GM18909 (cell line): ENCODE measurements at regions not wholly inside any gene's neighbourhood (a gene's known extent, or its start where the extent isn't known, plus 50 kb on each side); places are given as distances from the start of the nearest gene placed in this dataset.

Experiments
- ATAC-seq: cut with Tn5 transposase; IDR thresholded peaks from one replicate; pipeline ENCODE4 v1.9.1; 2021; ENCODE audit warnings: mild to moderate bottlenecking; ENCODE audit not compliant: unreplicated experiment, poor library complexity

DNA sequence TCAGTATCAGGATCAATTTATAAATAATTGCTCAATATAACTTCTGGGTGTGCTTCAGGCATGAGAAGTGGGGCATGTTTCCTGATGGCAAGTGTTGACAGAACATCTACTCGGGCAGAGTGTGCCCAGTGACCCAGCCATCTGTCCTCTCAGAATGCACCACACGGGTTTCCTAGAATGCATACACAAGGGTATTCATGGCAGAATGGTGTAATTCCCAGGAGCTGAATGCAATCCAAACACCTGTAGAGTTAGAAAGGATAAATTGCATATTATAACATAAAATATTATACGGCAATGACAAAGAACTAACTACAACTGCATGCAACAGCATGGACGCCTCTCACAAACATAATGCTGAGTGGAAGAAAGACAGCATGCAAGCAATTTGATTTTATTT is 391.9 kb downstream of the SIPA1L2 start:
- no peak for ATAC-seq

DNA sequence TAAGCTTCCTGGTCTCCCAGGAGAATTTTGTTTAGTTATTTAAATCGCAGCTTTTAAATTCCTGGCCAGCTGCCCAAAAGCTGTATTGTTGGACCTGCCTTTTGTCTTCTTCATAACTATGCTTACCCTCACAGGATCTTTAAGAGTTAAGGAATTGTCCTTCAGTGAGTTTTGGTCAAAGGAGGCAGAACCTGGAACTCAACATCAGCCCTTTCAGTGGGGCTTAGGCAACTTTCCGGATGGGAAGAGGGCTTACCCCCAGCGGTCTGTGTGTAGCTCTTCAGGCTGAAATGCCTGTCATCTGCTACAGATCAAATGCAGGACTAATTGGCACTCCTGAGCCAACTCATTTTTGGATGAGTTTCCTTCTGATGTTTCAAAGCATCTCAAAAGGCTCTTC is 402.6 kb downstream of the SIPA1L2 start:
- no peak for ATAC-seq

DNA sequence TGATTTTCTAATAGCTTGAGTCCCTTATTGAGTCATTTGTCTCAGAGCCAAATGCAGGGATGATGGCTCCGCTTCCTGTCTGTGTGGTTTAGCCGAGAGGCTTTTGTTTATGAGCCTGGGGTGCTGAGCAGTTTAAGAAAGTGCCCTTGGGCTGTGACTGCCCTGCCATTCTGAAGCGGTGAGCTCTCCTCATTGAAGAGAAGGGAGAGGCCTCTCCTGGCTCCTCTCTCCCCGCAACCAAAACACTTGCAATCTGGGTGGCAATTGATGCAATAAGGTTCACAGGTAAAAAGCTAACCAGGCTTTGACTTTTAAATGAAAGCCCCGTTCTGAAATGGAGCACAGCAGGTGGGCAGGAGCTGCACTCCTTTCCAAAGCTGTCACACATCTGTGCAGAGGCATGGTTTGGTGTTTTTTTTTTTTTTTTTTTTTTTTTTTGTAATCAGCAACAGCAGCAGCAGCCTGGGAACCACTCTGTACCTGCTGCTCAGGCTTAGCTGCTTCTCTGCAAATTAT is 403.7 kb downstream of the SIPA1L2 start:
- ATAC-seq = peak; percentile 55

DNA sequence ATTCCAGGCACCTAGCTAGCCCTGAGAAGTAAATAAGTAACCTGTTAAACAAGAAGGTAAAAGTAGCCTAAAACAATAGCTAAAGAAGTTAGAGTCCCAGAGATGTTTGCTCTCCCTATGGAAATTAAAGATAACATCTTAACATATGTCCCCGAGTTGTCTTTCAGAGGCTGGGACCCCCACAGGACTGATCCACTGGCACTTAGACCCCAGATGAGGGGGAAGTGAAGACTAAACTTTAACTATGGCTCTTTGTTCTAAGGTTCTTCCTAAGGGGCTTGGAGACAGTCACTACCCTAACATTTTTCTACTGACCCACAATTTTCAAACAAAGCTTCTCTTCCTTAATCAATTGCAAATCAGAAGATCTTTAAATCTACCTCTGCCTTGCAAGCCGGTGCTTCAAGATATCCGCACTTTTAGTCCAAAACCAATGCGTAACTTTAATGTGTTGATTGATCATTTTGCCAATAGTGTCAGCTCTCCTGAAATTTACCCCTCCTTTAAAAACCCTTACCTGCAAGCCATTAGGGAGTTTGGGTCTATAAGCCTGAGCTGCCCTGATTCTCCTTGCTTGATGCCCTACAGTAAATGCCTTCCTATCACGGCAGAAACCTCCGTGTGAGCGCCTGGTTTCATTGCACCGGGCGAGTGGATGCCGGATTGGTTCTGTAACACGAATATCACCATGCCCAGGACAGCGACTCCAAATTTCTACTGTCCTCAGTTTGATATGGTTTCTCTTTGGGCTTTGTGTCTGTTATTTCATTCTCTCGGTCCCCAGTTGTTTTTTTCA is 404.4 kb downstream of the SIPA1L2 start:
- ATAC-seq = no peak

DNA sequence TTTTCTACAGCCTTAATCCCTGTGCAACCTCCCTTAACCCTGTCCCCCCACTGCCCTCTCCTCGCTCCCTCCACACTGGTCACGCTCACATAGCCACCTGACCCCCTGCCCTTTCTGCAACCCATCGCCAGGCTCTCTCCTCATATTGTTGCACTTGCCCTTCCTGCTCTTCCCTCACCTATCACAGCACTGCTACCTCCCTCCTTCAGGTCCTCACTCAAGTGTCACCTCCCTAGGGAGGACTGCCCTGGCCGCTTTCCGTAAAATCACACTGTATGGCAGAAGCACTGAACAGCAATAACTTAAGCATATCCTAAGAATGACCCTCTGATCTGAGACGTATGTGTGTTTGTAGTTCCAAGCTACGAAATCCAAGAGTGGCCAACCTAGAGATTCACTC is 406.0 kb downstream of the SIPA1L2 start:
- ATAC-seq = no peak

DNA sequence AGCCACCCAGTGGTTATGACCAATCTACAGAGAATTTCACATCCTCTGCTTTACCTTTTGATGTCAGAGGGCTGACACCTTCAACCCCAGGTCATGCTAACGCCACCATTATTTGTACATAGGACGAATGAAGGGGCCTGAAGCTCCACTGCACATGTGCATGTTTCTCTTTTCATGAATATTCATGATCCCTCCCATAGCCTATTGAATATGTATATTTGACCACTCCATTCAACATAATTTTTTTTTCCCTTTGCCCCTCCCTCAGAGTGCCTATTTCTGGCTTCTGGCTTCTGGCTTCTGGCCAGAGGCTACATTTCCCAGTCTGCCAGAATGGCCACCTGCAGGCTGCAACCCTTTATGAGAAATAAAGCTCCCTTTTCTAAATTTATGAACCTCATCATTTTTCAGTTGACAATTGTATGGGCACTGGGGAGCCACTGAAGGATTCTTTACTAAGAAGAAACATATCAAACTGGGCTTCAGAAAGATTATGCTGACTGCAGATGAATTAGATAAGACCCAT is 406.7 kb downstream of the SIPA1L2 start:
- ATAC-seq = no peak

DNA sequence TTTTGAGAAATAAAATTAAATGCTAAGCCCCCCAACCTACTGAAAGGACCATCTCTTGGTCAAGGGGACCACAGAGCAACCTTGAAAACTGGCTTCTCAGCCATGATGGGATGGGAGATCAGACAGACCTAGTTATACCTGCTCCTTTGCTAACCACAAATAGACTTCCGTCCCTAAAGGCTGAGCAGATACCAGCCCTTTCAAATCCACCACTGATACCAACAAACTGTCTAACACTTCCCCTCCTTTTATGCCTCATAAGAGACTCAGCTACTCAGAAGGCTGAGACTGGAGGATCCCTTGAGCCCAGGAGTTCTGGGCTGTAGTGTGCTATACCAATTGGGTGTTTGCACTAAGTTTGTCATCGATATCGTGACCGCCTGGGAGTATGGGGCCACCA is 407.3 kb downstream of the SIPA1L2 start:
- ATAC-seq = no peak

DNA sequence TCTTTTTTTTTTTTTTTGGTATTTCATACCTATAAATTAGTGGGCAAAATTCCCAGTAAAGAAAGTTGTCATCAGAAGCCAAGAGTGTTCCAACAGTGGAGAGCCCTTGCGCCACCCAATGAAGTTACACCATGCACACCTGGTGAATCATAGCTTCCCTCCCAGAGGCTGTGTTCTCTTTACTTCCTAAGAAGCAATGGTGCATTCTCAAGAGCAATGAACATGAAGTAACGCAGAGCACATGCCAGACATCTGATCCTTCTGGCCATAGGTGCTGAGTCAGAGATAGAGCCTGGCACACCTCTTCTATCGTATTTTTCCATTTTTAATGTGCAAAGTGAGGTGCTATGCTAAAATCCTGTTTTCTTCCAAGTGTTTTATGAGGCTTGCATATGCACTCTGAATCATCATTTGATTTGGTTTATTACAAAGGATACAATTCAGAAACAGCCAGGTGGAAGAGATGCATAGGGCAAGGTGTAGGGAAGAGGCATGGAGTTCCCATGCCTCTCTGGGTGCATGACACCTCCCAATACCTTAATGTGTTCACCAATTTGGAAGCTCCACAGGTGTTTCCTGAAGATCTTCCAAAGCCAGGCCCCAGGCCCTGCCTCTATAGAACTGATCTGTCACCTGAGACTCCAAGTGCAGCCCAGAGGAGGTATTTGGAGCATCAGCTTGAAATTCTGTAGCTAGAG is 408.0 kb downstream of the SIPA1L2 start:
- no peak for ATAC-seq

DNA sequence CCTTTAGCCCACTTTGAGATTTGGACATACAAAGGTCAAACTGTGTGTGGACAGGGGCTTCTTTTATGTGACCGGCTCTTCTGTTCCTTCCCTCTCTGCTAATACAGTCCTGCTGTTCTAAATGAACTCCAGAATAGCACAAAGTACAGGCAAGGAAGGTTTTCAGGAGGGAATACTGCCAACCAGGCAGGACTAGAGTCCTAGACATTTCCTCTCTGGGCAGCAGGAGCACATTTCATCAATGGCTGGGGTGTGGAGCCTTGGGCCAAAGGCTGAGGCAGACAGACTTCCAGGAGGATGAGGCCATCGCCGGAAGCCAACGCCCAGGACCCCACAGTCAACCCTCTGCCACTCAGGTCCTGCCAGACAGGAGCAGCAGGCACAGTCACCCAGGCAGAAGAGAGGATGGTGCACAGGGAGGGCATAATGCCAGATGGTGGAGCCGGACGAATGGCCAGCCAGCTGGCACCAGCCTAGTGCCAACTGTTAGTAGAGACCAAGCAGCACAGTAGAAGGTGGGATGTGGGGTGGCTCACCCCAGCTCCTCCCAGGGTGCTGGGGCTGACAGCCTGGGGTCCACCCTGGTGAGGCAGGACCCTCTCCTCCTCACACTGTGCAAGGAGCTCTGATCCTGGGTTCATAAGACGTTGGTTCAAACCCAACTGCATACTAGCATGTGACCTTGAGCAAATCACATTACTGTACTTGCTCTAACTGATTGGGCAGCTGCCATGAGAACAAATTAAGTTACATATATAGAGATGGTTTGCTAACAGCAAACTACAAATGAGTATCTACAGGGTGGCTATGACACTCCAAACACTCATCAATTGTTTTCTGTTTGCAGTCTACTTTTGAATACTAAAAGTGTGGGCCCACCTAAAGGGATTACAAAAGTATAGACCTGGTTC is 410.7 kb downstream of the SIPA1L2 start:
- no peak for ATAC-seq

DNA sequence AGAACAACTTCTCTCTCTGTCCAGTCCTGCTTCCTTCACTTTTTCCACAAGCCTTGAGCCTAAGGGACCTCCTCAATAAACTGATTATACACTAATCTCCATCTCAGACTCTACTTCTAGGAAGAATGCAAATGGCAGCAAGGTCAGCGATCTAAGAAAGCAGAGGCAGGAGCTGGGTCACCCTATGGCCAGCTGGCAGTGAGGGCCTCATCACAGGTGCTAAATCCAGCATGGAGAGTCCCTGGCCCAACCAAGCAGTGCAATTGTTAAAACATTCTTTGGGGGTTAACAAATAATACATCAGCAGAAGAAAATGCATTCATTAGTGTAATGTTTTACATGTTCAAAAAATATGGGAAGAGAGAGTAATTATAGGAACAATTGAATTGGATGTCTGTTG is 416.0 kb downstream of the SIPA1L2 start:
- no peak for ATAC-seq

DNA sequence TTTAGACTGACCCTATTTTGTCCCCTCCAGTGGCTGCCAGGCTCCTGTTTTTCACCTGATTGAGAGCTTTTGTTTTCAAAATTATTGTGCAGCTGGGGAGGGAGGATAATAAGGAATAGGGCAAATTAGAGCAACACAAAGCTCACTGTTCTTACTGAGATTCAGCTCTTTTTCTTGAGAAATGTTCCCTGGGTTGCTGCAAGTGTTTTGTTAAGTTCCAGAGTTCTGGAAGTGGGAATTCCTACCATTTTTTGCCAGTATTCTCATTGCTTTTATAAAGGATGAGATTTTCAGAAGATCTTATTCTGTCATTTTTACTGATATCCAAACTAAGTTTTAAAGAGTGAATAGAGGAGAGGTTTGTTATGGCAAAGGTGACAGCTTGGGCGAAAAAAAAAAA is 417.7 kb downstream of the SIPA1L2 start:
- no peak for ATAC-seq

DNA sequence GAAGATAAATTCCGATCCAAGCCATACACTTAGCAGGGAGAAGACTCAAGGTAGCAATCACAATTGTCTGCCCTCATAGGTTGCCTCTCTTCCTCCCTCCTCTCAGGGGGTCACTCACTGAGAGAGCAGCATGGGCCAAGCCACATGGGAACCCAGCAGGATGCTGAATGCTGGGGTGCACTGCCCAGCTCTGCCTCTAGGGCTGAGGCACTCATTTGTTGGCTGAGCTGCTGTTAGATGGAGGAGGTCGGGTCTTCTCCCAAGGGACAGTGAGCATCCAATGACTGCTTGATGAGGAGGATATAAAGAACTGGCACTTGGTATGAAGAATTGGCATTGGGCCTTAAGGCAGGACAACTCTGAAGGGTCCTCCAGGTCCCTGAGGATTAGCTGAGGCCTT is 418.8 kb downstream of the SIPA1L2 start:
- ATAC-seq = peak; percentile 58

DNA sequence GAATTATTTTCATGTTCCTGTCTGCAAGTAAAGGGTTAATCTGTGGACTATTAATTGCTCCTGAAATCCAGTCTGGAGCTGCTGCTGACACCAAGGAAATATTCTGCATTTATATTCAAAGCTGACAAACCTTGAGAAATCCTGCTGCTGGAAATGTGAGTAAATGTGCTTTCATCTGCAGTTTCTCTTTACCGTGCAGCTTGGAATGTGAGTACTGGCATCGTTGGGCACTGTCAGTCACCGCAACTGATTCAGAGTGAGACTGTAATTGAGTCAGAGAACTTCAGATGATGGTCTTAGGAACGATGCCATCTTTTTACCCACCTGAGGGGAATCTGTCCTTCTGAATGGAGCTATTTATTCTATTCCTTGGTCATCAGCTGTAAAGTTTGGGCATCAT is 420.6 kb downstream of the SIPA1L2 start:
- no peak for ATAC-seq

DNA sequence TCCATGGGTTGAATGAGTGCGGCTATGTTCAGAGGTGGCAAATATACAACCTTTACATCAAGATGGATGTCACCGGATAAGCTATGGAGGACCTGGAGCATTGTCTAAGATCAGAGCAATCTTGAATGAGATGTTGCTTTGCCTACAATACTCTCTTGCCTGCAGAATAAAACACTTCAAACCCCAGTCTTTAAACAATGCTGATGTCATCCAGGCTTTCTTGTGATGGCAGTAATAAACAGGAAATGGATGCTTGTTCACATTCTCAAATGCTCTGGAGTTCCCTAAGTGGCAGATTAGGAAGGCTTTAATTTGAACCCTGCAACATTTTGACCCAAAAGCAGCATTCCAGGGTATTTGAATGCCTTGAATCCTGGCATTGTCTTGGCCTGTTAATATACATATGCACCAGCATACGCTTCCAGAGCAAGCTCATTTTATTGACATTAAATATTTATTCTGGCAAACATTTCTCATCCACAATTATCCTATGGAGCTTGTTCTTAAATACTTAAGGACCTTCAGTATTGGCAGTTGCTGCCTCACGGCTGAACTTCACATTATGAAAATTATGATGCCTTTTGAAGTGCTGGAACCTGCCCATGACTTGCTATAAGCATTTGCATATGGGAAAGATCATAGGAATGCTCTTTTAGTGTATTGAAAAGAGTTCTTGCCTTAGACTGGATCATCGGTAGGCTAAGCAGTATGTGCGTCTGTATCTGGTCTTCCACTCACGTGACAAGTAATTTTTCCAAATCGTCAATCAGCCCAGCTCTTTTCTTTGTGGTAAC is 422.7 kb downstream of the SIPA1L2 start:
- ATAC-seq = no peak

DNA sequence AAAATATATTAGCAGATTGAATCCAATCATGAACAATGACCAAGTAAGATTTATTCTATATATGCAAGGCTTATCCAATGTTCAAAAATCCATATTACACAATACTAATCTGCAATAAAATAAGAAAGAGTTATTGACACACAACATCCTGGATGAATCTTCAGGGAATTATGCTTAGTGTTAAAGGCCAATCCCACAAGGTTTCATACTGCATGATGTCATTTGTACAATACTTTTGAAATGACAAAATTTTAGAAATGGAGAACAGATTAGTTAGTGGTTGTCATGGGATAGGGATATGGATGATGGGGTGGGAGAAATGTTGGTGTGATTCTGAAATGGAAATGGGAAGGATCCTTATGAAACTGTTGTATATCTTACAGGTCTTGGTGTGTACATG is 425.7 kb downstream of the SIPA1L2 start:
- ATAC-seq = no peak

DNA sequence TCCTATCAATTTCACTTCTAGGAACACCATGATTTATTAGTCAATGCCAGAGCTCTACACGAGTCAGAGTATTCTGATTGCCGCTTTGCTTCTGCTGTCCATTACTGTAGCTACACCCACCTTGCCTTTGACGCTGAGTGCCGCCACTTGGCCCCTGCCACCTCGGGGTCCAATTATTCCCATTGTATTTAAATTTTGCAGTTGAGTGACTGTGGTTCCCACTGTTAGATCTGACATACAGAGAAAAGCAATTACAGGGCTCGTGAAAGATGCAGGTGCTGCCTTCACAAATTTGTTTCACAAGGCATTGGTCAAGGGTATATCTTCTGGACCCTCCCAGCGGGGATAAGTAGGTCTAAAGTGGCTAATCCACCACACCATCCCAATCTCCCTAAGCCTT is 428.9 kb downstream of the SIPA1L2 start:
- no peak for ATAC-seq

DNA sequence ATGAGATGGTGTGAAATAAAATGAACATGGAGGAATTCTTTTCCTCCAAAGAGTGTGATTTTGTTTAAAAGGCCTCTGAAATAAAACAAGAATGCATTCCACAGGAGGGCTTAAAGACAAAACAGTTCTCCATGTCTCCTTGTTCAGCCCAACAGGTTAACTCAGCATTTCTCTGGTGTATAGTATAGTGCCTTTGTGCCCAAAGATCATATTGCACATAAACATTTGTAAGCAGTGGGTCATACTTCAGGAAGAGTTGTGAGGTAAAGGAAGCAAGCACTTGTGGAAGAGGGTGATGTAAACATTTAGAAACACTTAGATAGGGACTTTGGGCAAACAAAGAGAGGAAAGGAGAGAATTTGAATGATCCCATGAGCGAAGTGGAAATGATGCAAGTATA is 433.9 kb downstream of the SIPA1L2 start:
- no peak for ATAC-seq

DNA sequence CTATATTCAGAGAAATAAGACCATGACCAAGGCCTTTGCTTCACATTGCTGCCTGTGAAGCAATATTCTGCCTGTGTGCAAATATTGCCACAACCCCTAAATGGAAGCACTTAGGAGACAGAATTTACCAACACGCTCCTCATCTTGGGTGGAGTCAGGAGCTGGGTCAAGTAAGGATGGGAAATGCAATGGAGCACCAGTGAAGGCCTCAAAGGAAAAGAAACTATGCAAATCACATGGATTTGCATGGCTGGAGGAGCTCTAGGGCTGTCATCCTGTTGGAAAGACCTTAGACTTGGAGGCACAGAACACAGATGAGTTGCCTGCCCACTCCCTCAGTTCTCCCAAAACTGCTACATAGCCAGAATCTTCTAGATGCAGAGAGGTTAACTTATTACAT is 435.5 kb downstream of the SIPA1L2 start:
- no peak for ATAC-seq

DNA sequence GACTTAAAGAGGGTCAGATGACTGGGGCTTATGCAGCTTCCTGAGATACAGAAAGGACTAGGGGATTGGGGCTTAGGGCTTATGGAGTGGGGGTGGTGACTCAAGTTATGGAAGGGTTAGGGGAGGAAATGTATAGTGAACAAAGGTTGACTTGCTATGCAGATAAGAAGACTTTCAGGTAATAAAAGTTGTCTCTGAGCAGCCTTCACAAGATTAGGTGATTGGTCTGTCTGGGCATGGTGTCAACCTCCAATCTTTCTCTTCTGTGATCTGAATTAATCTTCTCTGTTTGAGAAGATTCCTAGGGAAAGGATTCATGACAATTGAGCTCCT is 436.5 kb downstream of the SIPA1L2 start:
- ATAC-seq = no peak
